GM23248 (cell line): ENCODE measurements at regions not wholly inside any gene's neighbourhood (a gene's known extent, or its start where the extent isn't known, plus 50 kb on each side); places are given as distances from the start of the nearest gene placed in this dataset.
A peak's percentile ranks its signal among the peaks of the same experiment; 100 is the strongest.

Source experiments
- DNase-seq: peaks from one replicate; pipeline ENCODE4 v3.0.0-alpha.2; 2015
- H2AFZ ChIP-seq: fragments of 200-600 bp; sonication (generic); 2 replicates; pipeline ENCODE4 v1.6.1; 2016; ENCODE audit warnings: antibody characterized with exemption
- H3F3A ChIP-seq: fragments of 200-600 bp; sonication (generic); 2 replicates; pipeline ENCODE4 v1.6.1; 2016; ENCODE audit warnings: mild to moderate bottlenecking, antibody characterized with exemption, mixed run types; ENCODE audit not compliant: insufficient read depth
- H3K27ac ChIP-seq: fragments of 200-600 bp; sonication (generic); 2 replicates; pipeline ENCODE4 v1.5.1; 2016; ENCODE audit warnings: mild to moderate bottlenecking
- H3K27me3 ChIP-seq: fragments of 200-600 bp; sonication (generic); replicated peaks from 2 replicates; pipeline ENCODE4 v1.6.1; 2016; ENCODE audit warnings: mild to moderate bottlenecking; ENCODE audit not compliant: insufficient read depth
- H3K36me3 ChIP-seq: fragments of 200-600 bp; sonication (generic); 2 replicates; pipeline ENCODE4 v1.6.1; 2016; ENCODE audit warnings: low read depth, mild to moderate bottlenecking
- H3K4me1 ChIP-seq: fragments of 200-600 bp; sonication (generic); 2 replicates; pipeline ENCODE4 v1.6.1; 2016; ENCODE audit warnings: mild to moderate bottlenecking; ENCODE audit not compliant: insufficient read depth
- H3K4me2 ChIP-seq: fragments of 200-600 bp; sonication (generic); one replicate; pipeline ENCODE4 v1.6.1; 2016; ENCODE audit warnings: mild to moderate bottlenecking; ENCODE audit not compliant: unreplicated experiment
- H3K4me3 ChIP-seq: fragments of 200-600 bp; sonication (generic); 2 replicates; pipeline ENCODE4 v1.5.1; 2016; ENCODE audit warnings: mild to moderate bottlenecking
- H3K79me2 ChIP-seq: fragments of 200-600 bp; sonication (generic); 2 replicates; pipeline ENCODE4 v1.6.1; 2016; ENCODE audit warnings: mild to moderate bottlenecking; ENCODE audit not compliant: insufficient read depth
- H3K9ac ChIP-seq: fragments of 200-600 bp; sonication (generic); 2 replicates; pipeline ENCODE4 v1.6.1; 2016; ENCODE audit warnings: mild to moderate bottlenecking
- H3K9me2 ChIP-seq: fragments of 200-600 bp; sonication (generic); 2 replicates; pipeline ENCODE4 v1.6.1; 2016; ENCODE audit warnings: mixed run types, mild to moderate bottlenecking, moderate library complexity; ENCODE audit not compliant: insufficient read depth
- H3K9me3 ChIP-seq: fragments of 200-600 bp; sonication (generic); one replicate; pipeline ENCODE4 v1.6.1; 2017; ENCODE audit warnings: low read depth
- H4K20me1 ChIP-seq: fragments of 200-600 bp; sonication (generic); 2 replicates; pipeline ENCODE4 v1.6.0; 2016; ENCODE audit not compliant: insufficient read depth
- EZH2 ChIP-seq: fragments of 200-600 bp; sonication (generic); IDR thresholded peaks from 2 replicates; pipeline ENCODE4 v1.6.1; 2018; ENCODE audit warnings: antibody characterized with exemption, mild to moderate bottlenecking; ENCODE audit not compliant: insufficient read depth, poor library complexity, severe bottlenecking
- EZH2phosphoT487 ChIP-seq: fragments of 200-600 bp; sonication (generic); IDR thresholded peaks from 2 replicates; pipeline ENCODE4 v1.6.1; 2018; ENCODE audit warnings: antibody characterized with exemption, moderate library complexity, mild to moderate bottlenecking, low read depth; ENCODE audit not compliant: insufficient read depth
- WGBS, 2 experiments: methylation state at CpG; one replicate each; pipeline ENCODE4 v1.1.6; 2015 to 2017; ENCODE audit warnings: low lambda C conversion rate in 2 of 2, low coverage in 1 of 2; ENCODE audit errors: missing lambda C conversion rate in 2 of 2; 5-methylcytosine and 5-hydroxymethylcytosine counted together
- in situ Hi-C: fragments of 300-500 bp; cut with MboI; formaldehyde crosslinking; loops from 2 replicates; pipeline ENCODE4 v1.15.0; 2020

- no peak overlapping the region for H3K27ac ChIP-seq
- H3K36me3 ChIP-seq, result no peaks in the 10 kb centered on the region
- TF ChIP-seq EZH2 (no peak), EZH2phosphoT487 (no peak)
- no peaks in the 10 kb centered on the region for H4K20me1 ChIP-seq
- no peaks in the 10 kb centered on the region for H3K9me3 ChIP-seq
- H3K79me2 ChIP-seq, result no peaks in the 10 kb centered on the region
- no peak overlapping the region for H3K4me3 ChIP-seq
- H2AFZ ChIP-seq, result peak overlapping the region; percentile 68
- H3K9ac ChIP-seq, result peak overlapping the region; percentile 51
- H3K9me2 ChIP-seq, result no peaks in the 10 kb centered on the region
- 0 out of 2 replicates have a peak, but pooled peaks cover 8% of the 10 kb centered on the region for H3F3A ChIP-seq
- H3K4me1 ChIP-seq, result peaks cover 10% of the 10 kb centered on the region
- no peak for DNase-seq
- H3K4me2 ChIP-seq, result peak overlapping the region; percentile 55
- in situ Hi-C loops, result no loop called here
- peaks cover 8% of the 10 kb centered on the region; the same call in 1 of the 2 replicates for H3K27me3 ChIP-seq
- WGBS, 2 experiments, result 41 to 43% methylated on average over 10 of the region's 10 CpGs
Measured at GRCh38 chr1:181179279-181179986, 90.9 kb downstream of the IER5 start.

GRCh38 chr1:181179987-181180365 lies 91.5 kb downstream of the IER5 start:
- no peaks in the 10 kb centered on the region for H3K9me3 ChIP-seq
- H3K27me3 ChIP-seq, result peaks cover 8% of the 10 kb centered on the region
- no peaks in the 10 kb centered on the region for H3K79me2 ChIP-seq
- 2 to 6% methylated on average over 6 of the region's 6 CpGs for WGBS, 2 experiments
- TF ChIP-seq EZH2 (no peak), EZH2phosphoT487 (no peak)
- H3F3A ChIP-seq, result 0 out of 2 replicates have a peak, but pooled peaks cover 8% of the 10 kb centered on the region
- in situ Hi-C loops, result no loop called here
- H3K9me2 ChIP-seq, result no peaks in the 10 kb centered on the region
- H3K4me3 ChIP-seq, result no peak overlapping the region
- H3K4me1 ChIP-seq, result peaks cover 10% of the 10 kb centered on the region
- H3K4me2 ChIP-seq, result peak overlapping the region; percentile 55
- no peaks in the 10 kb centered on the region for H4K20me1 ChIP-seq
- no peak overlapping the region for H3K27ac ChIP-seq
- peak overlapping the region; percentile 51 for H3K9ac ChIP-seq
- peak overlapping the region; percentile 68 for H2AFZ ChIP-seq
- no peaks in the 10 kb centered on the region for H3K36me3 ChIP-seq
- DNase-seq, result peak; percentile 87

DNA sequence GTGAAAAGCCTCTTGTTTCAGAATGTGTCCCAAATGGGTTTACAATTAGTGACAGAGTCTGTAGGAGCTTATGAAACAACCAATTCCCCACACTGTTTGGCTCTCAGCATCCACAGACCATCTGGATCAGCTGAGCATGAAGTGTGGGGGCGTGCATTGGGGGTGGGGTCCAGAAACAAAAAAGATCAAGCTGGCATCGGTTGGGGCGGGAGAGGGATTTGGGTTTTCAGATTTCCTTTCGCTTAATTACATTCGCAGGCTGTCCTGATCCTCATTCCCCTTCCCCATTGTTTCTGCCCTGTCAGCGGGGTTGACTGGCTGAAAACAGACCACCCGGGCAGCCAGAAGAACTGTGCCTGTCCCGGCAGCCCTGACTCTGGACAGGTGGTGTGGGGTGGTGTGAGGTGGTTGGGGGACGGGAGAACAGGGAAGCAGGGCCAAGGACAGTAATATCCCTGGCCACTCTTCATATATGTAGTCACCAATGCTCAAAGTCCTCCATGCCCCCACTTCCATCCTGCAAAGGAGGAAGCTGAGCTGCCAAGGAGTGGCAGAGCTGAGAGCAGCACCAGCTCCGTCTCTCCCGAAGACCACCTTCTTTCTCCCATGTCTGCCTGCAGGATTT lies 92.0 kb downstream of the IER5 start:
- Histone ChIP-seq H3K4me2 (peak overlapping the region; percentile 55), H3K27ac (no peak overlapping the region), H3K27me3 (peaks cover 8% of the 10 kb centered on the region), H3K4me1 (peaks cover 10% of the 10 kb centered on the region), H4K20me1 (no peaks in the 10 kb centered on the region), H3K79me2 (no peaks in the 10 kb centered on the region), H3K4me3 (no peak overlapping the region), H3K9ac (no peak overlapping the region), H3K36me3 (no peaks in the 10 kb centered on the region), H3F3A (0 out of 2 replicates have a peak, but pooled peaks cover 8% of the 10 kb centered on the region), H3K9me2 (no peaks in the 10 kb centered on the region), H3K9me3 (no peaks in the 10 kb centered on the region), H2AFZ (peak overlapping the region; percentile 68)
- no peak for TF ChIP-seq EZH2phosphoT487
- no peak for DNase-seq
- in situ Hi-C loops, result no loop called here
- WGBS, 2 experiments, result 27 to 32% methylated on average over 9 to 11 of the region's 11 CpGs

- H3K27ac ChIP-seq, result no peak overlapping the region
- in situ Hi-C loops, result no loop called here
- H3K4me1 ChIP-seq, result peaks cover 10% of the 10 kb centered on the region
- no peak overlapping the region for H3K9ac ChIP-seq
- H3K9me2 ChIP-seq, result no peaks in the 10 kb centered on the region
- H3K27me3 ChIP-seq, result peaks cover 11% of the 10 kb centered on the region
- 66 to 72% methylated on average over 11 of the region's 11 CpGs for WGBS, 2 experiments
- 0 out of 2 replicates have a peak, but pooled peaks cover 8% of the 10 kb centered on the region for H3F3A ChIP-seq
- no peaks in the 10 kb centered on the region for H4K20me1 ChIP-seq
- no peaks in the 10 kb centered on the region for H3K36me3 ChIP-seq
- no peak overlapping the region for H2AFZ ChIP-seq
- H3K4me3 ChIP-seq, result no peak overlapping the region
- DNase-seq, result no peak
- TF ChIP-seq EZH2, result no peak
- no peak for TF ChIP-seq EZH2phosphoT487
- H3K9me3 ChIP-seq, result no peaks in the 10 kb centered on the region
- no peak overlapping the region for H3K4me2 ChIP-seq
- H3K79me2 ChIP-seq, result no peaks in the 10 kb centered on the region
Measured at GRCh38 chr1:181181792-181182585, 93.5 kb downstream of the IER5 start.
